ENCODE measurements at regions not wholly inside any gene's neighbourhood (a gene's known extent, or its start where the extent isn't known, plus 50 kb on each side); places are given as distances from the start of the nearest gene placed in this dataset.
"Not testable (repeated sequence)": the region's sequence is repeated elsewhere in the genome, so short reads cannot be mapped to it uniquely, and the experiment has no call there.

DNA sequence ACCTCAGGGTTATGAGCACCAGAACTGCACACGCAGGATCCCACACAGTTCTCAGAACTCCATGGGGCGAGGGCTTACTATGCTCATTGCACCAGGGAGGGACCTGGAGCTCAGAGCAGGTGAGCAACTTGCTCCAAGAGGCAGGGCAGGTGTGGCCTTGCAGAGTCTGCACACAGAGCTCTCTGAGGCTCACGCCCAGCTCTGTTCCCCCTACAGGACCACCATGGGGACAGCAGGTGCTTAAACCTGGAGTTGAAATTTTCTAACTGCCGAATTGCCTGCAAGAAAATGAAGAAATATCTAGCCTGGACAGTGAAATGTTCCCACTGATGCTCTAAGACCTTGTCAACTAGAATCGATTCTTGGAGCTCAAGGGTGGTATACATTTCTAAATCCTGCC is 49.9 kb upstream of the MSMB start:
- not testable (repeated sequence) for DNase-seq

DNA sequence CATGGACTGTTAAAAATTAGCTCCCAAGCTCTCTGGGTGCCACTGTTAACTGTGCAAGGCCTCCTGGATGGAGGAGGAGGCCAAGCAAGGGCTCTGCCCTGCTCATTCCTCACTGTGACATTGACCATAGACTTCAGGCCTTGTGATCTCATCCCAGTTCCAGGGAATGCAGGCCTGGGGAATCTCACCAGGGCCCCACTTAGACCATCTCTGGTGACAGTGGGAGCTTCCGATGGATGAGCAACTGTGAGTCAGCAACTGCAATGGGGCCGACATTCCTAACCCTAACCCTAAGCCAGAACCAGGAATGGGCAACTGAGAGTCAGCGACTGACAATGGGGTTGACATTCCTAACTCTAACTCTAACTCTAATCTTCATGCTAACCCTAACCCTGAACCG is 50.4 kb upstream of the MSMB start:
- DNase-seq, result no peak

DNA sequence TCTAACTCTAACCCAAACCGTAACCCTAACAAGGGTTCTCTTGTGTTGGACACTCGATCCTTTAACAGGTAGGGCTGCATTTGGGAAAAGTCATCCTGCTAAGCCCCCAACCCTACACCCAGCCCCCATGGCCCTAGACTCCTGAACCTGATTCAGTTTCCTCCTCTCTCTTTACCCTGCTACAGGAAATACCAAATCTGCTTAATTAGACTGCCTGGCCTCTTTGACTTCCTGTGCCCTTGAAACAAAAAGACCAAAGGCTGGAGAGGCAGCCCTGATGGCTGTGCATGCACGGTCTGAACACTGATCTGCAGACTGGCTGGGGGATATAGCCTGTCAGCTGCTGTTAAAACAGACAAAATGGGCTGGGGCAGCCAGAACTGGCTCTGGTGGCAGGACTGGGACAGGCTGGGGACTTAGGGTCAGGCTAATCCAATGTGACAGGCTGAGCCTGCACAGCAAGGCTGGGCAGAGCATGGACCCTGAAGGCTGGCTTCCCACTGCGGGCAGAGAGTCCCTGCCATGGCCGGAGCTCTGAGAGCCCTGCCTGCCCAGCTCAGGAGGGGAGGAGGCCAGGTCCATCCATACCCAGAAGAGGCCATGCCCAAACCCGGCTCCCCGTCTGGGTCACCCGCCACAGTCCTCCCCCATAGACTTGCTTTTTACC is 51.0 kb upstream of the MSMB start:
- DNase-seq, result no peak

DNA sequence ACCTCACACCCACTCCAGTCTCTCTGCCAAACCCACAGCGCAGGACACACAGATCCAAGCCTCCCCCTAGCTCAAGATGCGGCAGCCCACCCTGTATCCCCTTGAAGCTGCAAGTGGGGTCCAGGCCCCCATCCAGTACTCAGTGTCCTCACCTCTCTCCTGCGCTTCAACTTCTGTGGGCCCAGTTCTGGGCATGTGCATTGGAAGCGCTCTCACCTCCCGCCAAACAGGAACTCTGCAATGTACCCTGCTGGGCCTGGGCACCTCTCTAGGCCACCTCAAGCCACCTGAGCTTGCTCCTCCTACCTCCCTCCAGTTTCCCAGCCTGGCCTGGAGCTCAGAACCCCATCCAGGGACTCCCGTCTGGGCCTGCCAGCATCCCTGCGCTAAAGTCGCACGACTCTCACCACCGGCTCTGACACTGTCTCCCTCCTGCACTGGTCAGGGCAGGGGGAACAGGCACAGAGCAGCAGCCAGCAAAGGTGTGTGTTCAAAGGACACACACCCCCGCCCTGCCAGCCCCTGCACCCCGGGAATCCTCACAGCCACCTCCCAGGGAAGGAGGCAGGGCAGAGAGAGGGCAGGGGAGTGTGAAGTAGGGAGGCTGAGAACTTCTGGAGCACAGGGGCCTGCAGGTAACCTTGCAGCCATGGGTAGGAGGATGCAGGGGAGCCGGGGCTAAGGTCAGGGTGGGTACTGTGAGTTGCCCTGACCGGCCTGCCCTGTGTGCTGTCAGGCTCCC is 51.7 kb upstream of the MSMB start:
- DNase-seq, result no peak

DNA sequence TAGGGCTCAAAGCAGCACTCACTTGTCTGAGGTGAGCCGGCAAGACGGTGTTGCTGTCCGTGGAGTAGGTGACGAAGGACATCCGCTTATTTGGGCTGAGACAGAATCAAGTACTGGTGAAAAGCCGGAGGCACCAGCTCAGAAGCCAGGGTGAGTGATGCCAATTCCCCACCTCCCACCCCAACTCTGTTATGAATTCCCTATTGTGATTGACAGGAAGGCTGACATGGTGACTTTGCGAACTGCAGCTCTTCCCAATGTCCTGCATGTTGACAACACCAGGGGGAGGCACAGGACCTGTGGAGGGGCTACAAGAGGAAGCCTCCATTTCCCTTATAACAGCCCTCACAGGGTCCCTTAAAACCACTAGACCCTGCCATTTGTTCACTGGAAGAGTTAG is 52.3 kb upstream of the MSMB start:
- DNase-seq, result no peak

DNA sequence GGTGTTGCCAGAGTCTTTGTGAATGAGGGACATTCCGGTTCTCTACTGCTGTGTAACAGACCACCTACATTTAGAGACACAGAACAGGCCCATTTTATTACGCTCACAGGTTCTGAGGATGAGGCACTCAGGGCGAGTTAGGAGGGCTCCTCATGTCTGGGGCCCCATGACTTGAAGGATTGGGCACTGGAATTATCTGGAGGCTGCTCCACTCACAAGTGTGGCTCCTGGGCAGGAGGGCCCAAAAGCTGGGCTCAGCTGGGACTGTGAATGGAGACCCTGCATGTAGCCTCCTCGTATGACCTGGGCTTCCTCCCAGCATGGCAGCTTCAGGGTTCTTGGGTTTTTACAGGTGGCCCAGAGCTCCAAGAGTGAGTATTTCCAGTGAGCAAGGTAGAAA is 52.9 kb upstream of the MSMB start:
- not testable (repeated sequence) for DNase-seq

DNA sequence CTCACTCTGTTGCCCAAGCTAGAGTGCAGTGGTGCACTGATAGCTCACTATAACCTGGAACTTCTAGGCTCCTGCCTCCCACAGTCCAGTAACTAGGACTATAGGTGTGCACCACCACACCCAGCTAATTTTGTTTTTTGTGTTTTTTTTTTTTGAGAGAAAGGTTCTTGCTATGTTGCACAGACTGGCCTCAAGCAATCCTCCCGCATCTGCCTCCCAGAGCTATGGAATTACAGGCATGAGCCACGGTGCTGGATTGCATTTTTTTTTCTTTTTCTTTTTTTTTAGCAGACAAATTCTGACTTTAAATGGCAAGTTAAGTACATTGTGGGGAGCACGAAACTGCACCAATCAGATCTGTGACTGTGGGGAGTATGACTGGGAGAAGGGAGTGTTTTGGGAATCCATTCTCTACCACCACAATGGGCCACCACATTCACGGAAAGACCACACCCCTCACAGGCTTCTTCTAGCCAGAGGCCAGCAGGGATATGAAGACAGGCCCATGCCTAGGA is 58.1 kb upstream of the MSMB start:
- no peak for DNase-seq

DNA sequence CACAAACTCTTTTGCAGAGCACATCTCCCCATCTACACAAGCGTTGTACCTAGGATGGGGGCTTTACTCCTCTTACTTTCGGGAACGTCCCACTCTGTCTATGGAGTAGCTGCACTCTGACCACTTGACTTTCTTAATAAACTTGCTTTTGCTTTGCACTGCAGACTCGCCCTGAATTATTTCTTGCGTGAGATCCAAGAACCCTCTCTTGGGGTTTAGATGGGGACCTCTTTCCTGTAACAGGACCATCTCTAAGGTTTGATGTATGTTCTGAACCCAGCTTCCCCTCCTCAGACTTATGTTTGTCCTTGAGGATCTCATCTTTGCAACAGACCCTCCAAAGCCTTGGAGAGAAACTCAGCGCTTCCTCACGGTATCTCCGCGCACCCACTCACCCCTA is 59.3 kb upstream of the MSMB start:
- not testable (repeated sequence) for DNase-seq

DNA sequence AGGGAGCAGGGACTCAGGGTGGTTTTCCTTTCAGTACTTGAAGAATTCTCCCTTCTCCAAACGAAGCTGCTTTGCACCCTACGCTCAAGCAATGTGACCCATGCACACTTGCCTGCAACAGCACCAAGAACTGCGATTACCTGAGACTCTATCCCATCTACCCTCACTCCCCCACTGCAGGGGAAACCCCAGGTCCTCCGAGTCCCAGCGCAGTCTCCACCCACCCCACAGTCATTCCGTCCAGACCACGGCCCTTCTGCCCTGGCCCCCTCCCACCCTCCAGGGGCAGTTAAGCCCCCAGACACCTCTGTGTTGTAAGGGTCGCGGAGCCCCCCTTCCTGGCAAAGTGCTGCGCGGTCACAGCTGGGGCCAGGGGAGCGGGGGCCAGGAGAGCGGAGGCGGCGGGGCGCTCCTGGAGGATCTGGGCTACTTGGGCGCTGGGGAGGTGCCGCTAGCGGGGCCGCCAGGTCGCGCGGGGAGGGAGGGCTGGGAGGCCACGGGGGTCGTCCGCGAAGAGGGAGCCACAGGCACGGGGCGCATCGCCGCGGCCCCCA is 59.9 kb upstream of the MSMB start:
- not testable (repeated sequence) for DNase-seq

DNA sequence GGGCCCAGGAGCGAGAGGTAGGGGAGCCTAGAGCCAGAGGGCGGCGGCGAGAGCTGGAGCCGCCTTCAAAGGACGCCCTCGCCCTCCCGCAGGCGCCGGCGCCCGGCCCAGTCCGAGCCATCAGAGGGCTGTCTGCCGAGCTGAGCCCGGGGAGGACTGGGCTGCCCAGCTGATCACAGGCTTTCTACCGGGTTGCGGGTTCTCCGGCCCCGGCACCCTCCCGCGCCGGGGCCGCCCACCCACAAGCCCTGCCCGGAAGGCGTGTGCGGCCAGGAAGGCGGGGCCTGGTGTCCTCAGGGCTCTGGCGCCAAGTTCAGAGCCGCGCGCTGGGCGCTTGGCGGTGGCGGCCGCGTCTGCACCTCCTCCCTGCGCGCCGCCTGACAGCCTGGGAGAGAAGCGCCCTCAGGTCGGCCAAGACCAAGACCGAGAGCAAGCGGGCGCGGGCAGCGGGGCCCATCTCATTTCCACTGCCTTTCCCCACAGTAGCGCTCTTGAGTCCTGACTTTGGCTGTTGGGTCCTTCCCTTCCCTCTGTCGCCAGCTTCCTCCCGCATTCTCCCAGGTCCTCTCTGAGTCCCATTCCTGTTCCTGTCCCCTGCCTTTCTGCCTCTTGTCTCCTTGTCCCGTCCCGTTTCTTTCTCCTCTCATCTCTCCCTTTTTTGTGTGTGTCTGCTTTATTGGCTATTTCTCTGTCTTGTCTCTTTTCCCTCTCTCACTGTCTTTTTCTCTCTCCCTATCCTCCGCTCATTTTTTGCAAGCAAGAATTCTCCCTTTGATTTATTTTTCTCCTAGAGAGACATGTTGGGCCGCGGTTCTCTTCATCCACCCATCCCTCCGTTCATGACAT is 60.6 kb upstream of the MSMB start:
- peak in 1 of 2 experiments; percentile 63 for DNase-seq

DNA sequence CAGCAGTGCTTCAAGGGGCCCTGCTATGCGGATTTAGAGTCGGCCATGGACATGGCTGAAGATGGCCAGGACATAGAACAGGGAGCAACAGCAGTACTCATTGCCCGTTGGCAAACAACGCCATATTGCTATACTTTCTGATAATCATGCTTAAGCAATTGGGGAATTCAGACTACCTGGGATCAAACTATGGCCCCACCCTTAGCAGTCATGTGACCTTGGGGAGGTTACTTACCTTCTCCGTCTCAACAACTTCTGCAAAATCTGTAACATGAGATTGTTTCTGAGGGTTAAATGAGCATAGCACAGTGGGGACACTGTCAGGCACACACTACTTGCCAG is 62.1 kb upstream of the MSMB start:
- DNase-seq, result not testable (repeated sequence)

DNA sequence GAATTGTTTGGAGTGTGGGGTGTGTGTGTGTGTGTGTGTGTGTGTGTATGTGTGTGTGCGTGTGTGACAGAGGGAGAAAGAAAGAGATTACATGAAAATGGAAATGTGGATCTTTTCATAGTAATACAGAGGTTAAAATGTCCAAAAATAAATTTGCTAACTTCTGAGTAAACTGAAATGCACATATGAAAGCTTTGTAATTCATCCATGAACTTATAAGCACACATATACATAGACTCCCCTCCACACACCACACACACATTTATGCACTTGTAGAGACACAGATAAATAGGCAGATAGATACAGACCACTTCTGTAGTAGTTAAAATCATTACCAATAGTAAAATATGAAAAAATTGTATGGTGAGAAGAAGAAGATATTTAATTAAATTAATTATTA is 108.2 kb upstream of the MSMB start:
- not testable (repeated sequence) for DNase-seq

DNA sequence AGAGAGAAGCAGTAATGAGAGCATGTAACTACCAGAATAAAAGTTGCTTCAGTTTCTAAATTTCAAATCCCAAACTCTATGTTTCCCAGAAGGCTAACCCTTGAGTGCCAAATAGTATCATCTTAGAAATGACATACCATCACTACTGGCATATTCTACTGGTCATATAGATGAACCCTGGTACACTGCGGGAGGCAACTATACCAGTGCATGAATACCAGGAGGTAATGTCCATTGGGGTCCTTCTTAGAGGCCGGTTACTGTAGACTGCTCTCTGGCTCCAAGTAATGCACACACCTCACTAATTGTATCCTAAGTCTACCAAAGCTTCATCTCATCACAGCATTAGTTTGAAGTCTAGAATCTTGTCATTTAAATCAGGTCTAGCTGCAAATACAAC is 108.6 kb upstream of the MSMB start:
- not testable (repeated sequence) for DNase-seq

DNA sequence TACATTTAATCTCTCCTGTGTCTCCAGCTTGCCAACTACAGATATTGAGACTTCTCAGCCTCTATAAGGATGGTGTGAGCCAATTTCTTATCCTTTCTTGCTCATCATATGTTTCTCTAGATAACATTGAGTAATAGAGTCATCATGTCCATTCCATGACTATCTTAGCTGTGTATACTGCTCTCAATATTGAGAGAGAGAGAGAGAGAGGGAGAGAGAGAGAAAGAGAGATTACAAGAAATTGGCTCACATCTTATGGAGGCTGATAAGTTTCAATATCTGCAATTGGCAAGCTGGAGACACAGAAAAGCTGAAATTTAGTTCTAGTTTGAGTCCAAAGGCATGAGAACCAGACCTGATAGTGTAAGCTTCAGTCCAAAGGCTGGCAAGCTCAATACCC is 110.8 kb upstream of the MSMB start:
- DNase-seq, result not testable (repeated sequence)

DNA sequence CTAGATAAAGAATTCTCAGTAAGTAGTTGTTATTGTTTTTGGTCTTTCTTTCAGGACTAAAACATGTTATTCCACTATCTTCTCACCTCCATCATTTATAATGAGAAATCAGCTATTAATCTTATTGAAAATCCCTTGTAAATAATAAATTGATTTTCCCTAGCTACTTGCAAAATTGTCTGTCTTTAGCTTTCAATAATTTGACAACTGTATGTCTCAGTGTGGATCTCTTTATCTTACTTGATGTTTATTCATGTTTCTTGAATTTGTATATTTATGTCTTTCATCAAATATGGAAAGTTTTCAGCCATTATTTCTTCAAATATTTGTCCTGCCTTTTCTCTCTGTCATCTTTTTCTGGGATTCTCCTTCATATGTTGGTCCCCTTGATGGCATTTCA is 117.1 kb upstream of the ANTXRL start:
- DNase-seq, result no peak

DNA sequence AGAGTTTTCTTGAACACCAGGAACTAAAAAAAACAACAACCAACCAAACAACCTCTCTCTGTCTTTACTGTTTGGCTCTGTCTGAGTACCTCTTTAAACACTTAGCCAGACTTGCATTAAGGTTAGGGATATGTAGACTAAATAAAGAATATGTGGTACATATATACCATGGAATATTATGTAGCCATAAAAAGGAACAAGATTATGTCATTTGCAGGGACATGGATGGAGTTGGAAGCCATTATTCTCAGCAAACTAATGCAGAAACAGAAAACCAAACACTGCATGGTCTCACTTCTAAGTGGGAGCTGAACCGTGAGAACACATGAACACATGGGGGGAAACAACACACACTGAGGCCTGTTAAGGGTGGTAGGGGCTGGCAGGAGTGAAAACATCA is 116.0 kb upstream of the ANTXRL start:
- no peak for DNase-seq

DNA sequence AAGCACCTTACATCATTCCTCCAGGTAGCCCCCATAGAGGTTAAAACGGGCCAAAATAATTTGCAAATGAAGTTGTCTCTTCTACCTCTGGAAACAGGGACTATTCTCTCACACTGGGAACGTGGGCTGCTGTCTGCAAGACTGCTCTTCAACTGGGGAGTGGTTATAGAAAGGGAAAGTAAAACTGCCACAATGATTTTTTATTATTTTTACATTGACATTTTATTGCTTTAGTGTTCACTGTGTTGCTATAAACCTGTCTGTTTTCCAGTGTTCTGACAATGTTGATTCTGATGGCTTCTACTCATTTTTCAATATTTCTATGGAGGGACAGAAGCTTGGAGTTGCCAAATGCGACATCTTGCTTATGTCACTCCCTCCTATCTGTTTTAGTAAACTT is 115.1 kb upstream of the ANTXRL start:
- DNase-seq, result no peak

DNA sequence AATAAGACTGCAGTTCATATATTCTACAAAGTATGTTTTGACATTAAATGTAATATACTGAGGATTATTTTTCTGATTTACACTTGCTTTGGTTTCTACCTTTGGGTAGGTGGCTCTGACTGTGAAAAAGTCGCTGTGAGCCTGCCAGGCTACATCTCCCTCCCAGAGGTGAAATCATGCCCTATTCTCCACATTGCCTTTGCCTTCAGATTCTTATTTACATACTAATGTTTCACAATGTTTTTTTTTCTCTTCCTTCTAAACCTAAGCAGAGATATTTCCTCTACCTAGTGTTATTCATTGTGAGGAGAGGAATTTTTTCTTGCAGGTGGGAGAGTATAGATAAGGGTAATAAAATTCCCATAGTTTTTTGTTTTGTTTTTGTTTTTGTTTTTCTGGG is 111.5 kb upstream of the ANTXRL start:
- DNase-seq, result no peak

DNA sequence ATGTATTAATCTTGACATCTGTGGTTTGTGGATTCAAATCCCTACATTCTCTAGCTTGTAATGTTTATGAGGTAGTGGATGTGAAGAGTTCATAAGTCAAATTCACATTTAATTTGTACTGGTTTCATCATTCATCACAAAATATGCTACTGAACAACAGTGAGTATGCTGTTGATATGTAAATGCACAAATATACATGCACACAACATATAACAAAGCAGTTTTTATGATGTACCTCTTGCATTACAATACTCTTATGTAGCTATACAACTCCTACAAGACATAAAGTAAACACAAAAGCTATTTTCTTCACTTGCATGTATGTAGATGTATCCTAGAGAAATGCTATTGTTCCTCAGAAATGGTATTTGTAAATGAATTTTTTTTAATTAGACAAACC is 111.0 kb upstream of the ANTXRL start:
- no peak for DNase-seq

DNA sequence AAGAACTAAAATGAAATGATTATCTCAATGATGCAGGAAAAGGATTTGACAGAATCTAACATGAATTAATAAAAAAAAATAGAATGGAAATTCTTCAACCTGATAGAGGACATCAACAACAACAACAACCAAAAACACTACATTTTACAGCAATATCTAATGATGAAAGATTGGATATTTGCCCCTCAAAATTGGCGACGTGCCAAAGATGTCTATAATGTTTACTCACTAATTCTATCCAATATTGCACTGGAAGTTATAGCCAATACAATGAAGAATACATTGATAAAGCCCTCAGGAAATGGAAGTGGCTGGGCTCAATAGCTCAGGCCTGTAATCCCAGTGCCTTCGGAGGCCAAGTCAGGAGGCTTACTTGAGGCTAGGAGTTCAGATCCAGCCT is 99.4 kb upstream of the ANTXRL start:
- DNase-seq, result not testable (repeated sequence)

DNA sequence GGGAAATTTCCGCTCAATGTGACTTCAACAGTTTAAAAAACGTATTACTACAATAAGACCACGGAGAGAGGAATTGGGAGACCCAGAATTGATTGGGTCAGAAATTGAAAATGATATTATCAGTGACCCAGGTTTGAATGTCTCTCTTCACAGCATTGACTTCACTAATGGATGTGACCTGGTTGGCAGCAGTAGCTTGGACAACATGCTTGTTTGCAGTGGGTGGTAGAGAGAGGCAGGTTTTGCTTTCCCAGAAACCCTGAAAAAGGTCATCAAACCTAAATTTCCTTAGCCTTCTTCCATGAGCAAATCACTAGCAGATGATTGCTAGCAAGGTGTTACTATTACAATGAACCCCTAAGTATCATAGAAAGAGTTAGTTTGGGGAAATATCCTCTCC is 89.7 kb upstream of the ANTXRL start:
- DNase-seq, result no peak

DNA sequence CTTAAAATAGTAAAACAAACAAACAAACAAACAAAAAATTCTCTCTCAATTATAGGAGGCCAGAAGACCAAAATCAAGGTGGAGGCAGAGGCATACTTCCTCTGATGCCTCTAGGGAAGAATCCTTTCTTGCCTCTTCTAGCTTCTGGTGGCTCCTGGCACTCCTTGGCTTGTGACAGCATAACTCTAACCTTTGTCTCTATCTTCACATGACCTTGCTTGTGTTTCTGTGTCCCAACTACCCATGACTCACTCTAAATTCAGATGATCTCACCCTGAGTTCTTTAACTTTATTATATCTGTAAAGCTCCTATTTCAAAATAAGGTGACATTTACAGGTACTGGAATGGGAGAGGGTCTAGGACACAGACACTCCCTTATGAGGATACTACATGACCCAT is 88.3 kb upstream of the ANTXRL start:
- no peak for DNase-seq

DNA sequence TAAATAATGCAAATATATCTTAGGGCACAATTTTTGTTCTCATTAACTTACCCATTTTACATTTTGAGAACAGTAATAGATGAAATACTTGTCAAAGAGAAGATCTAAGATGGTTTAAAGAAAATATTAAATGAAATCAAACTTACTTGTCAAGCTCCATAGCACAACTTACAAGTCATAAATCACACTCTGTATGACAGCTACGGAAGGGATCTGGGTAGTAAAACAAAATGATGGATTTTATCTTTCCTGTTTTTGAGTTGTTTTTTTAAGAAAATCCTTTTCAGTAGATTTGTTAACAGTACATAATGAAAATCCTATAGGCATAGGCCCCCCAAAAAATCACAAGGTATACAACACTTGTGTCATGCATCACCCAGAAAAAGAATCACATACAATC is 84.4 kb upstream of the ANTXRL start:
- DNase-seq, result not testable (repeated sequence)
